ENCODE measurements at regions not wholly inside any gene's neighbourhood (a gene's known extent, or its start where the extent isn't known, plus 50 kb on each side); places are given as distances from the start of the nearest gene placed in this dataset.

- H3K9me3 ChIP-seq (ENCODE audit: control insufficient read depth, insufficient read depth, low read length), result no peaks in the 10 kb centered on the region
- H3K4me1 ChIP-seq (ENCODE audit: control insufficient read depth, low read length), result no peaks in the 10 kb centered on the region
- no peak overlapping the region for H3K4me3 ChIP-seq (ENCODE audit: low read length)
- TF ChIP-seq CTCF (IDR thresholded peaks at IDR 0.05; ENCODE audit: low read depth, low read length, poor library complexity, severe bottlenecking) (no peak), EZH2phosphoT487 (IDR thresholded peaks at IDR 0.05; ENCODE audit: borderline replicate concordance, low read length) (no peak)
- H3K79me2 ChIP-seq (ENCODE audit: control insufficient read depth, low read length), result no peaks in the 10 kb centered on the region
- no peaks in the 10 kb centered on the region for H3K36me3 ChIP-seq (ENCODE audit: control insufficient read depth, low read length)
- no peaks in the 10 kb centered on the region for H3K9me2 ChIP-seq (replicated peaks; ENCODE audit: control insufficient read depth, low read length)
- H3K27ac ChIP-seq (ENCODE audit: low read depth, low read length), result no peak overlapping the region
- no peaks in the 10 kb centered on the region for H3K27me3 ChIP-seq (ENCODE audit: control insufficient read depth, low read length)
- H4K20me1 ChIP-seq (ENCODE audit: control insufficient read depth, insufficient read depth, low read depth, low read length), result no peaks in the 10 kb centered on the region
- no peaks in the 10 kb centered on the region for H3F3A ChIP-seq (ENCODE audit: control insufficient read depth, insufficient read depth)
- no peak overlapping the region for H3K4me2 ChIP-seq (ENCODE audit: low read length)
Measured at GRCh38 chr13:85223883-85224656, 575.1 kb downstream of the SLITRK6 start.

- H3K27me3 ChIP-seq (ENCODE audit: control insufficient read depth, low read length), result no peaks in the 10 kb centered on the region
- no peaks in the 10 kb centered on the region for H3F3A ChIP-seq (ENCODE audit: control insufficient read depth, insufficient read depth)
- no peaks in the 10 kb centered on the region for H3K4me1 ChIP-seq (ENCODE audit: control insufficient read depth, low read length)
- no peak overlapping the region for H3K27ac ChIP-seq (ENCODE audit: low read depth, low read length)
- H3K4me2 ChIP-seq (ENCODE audit: low read length), result no peak overlapping the region
- no peaks in the 10 kb centered on the region for H4K20me1 ChIP-seq (ENCODE audit: control insufficient read depth, insufficient read depth, low read depth, low read length)
- H3K4me3 ChIP-seq (ENCODE audit: low read length), result no peak overlapping the region
- no peaks in the 10 kb centered on the region for H3K79me2 ChIP-seq (ENCODE audit: control insufficient read depth, low read length)
- no peak for TF ChIP-seq EZH2phosphoT487 (IDR thresholded peaks at IDR 0.05; ENCODE audit: borderline replicate concordance, low read length)
- H3K9me2 ChIP-seq (replicated peaks; ENCODE audit: control insufficient read depth, low read length), result no peaks in the 10 kb centered on the region
- no peaks in the 10 kb centered on the region for H3K36me3 ChIP-seq (ENCODE audit: control insufficient read depth, low read length)
- no peaks in the 10 kb centered on the region for H3K9me3 ChIP-seq (ENCODE audit: control insufficient read depth, insufficient read depth, low read length)
Measured at GRCh38 chr13:85216576-85216975, 582.6 kb downstream of the SLITRK6 start.

GRCh38 chr13:85212692-85213091, 586.5 kb downstream of the SLITRK6 start:
- no peaks in the 10 kb centered on the region for H3K79me2 ChIP-seq (ENCODE audit: control insufficient read depth, low read length)
- no peaks in the 10 kb centered on the region for H3K27me3 ChIP-seq (ENCODE audit: control insufficient read depth, low read length)
- H3F3A ChIP-seq (ENCODE audit: control insufficient read depth, insufficient read depth), result no peaks in the 10 kb centered on the region

More at GRCh38 chr13:85212692-85213091, 586.5 kb downstream of the SLITRK6 start:
- H3K9me2 ChIP-seq (replicated peaks; ENCODE audit: control insufficient read depth, low read length), result no peaks in the 10 kb centered on the region
- H3K36me3 ChIP-seq (ENCODE audit: control insufficient read depth, low read length), result no peaks in the 10 kb centered on the region
- no peaks in the 10 kb centered on the region for H4K20me1 ChIP-seq (ENCODE audit: control insufficient read depth, insufficient read depth, low read depth, low read length)
- H3K4me1 ChIP-seq (ENCODE audit: control insufficient read depth, low read length), result no peaks in the 10 kb centered on the region
- no peak overlapping the region for H3K27ac ChIP-seq (ENCODE audit: low read depth, low read length)
- TF ChIP-seq CTCF (IDR thresholded peaks at IDR 0.05; ENCODE audit: low read depth, low read length, poor library complexity, severe bottlenecking) (no peak), EZH2phosphoT487 (IDR thresholded peaks at IDR 0.05; ENCODE audit: borderline replicate concordance, low read length) (no peak)
- no peaks in the 10 kb centered on the region; the same call in 1 of the 2 replicates for H3K9me3 ChIP-seq (ENCODE audit: control insufficient read depth, insufficient read depth, low read length)
- H3K4me2 ChIP-seq (ENCODE audit: low read length), result no peak overlapping the region
- H3K4me3 ChIP-seq (ENCODE audit: low read length), result no peak overlapping the region

Measured in DOHH2 (cell line).